Lower leg skin (tissue), 3 donors: ENCODE measurements at regions not wholly inside any gene's neighbourhood (a gene's known extent, or its start where the extent isn't known, plus 50 kb on each side); places are given as distances from the start of the nearest gene placed in this dataset.

Experiments
- CTCF ChIP-seq, 3 donors: fragments of 450-650 bp; IDR thresholded peaks; one replicate each; pipeline ENCODE4 v1.5.1; 2016; ENCODE audit warnings: antibody characterized with exemption in 3 of 3, mild to moderate bottlenecking in 3 of 3, moderate library complexity in 2 of 3
- POLR2A ChIP-seq, 2 donors: fragments of 450-650 bp; IDR thresholded peaks; one replicate each; pipeline ENCODE4 v1.6.1; 2016 to 2017; ENCODE audit warnings: antibody characterized with exemption in 2 of 2, mild to moderate bottlenecking in 1 of 2, moderate library complexity in 1 of 2

- TF ChIP-seq POLR2A (IDR thresholded peaks at IDR 0.05) (no peak), CTCF (IDR thresholded peaks at IDR 0.05) (no peak)
These were observed 168.7 kb downstream of the C12orf75 start for GRCh38 chr12:105499205-105499604.
